GM12891 (cell line): ENCODE measurements at regions not wholly inside any gene's neighbourhood (a gene's known extent, or its start where the extent isn't known, plus 50 kb on each side); places are given as distances from the start of the nearest gene placed in this dataset.

ENCODE experiments used
- PAX5 ChIP-seq: IDR thresholded peaks from 2 replicates; pipeline ENCODE4 v1.6.1; 2011; ENCODE audit warnings: low read length, moderate library complexity, mild to moderate bottlenecking; ENCODE audit not compliant: insufficient read depth, severe bottlenecking
- POLR2A ChIP-seq: IDR thresholded peaks from 2 replicates; pipeline ENCODE4 v1.6.1; 2011; ENCODE audit warnings: low read depth, low read length, control low read depth
- POLR2AphosphoS5 ChIP-seq: IDR thresholded peaks from 2 replicates; pipeline ENCODE4 v1.6.1; 2011; ENCODE audit warnings: low read depth, low read length, control low read depth
- POU2F2 ChIP-seq: IDR thresholded peaks from 2 replicates; pipeline ENCODE4 v1.6.1; 2011; ENCODE audit warnings: low read depth, mild to moderate bottlenecking, control low read depth, low read length, moderate library complexity
- SPI1 ChIP-seq: IDR thresholded peaks from 2 replicates; pipeline ENCODE4 v1.6.1; 2011; ENCODE audit warnings: low read depth, low read length, control low read depth
- TAF1 ChIP-seq: IDR thresholded peaks from 2 replicates; pipeline ENCODE4 v1.6.1; 2011; ENCODE audit warnings: low read depth, low read length, control low read depth

GRCh38 chr4:58566260-58566659, 1456.1 kb upstream of the IGFBP7 start:
- TF ChIP-seq POLR2A: no peak
- TF ChIP-seq TAF1: no peak
- TF ChIP-seq SPI1: no peak
- TF ChIP-seq POLR2AphosphoS5: no peak
- no peak for TF ChIP-seq POU2F2
- no peak for TF ChIP-seq PAX5
